NCI-H2171 treated with DMSO at 0.1 percent for 48 hours (cell line): ENCODE measurements at regions not wholly inside any gene's neighbourhood (a gene's known extent, or its start where the extent isn't known, plus 50 kb on each side); places are given as distances from the start of the nearest gene placed in this dataset.
"Not testable (repeated sequence)": the region's sequence is repeated elsewhere in the genome, so short reads cannot be mapped to it uniquely, and the experiment has no call there.

ENCODE experiments used
- DNase-seq: peaks from one replicate; lab custom pipeline; 2025; lab: John Stamatoyannopoulos, UW

DNA sequence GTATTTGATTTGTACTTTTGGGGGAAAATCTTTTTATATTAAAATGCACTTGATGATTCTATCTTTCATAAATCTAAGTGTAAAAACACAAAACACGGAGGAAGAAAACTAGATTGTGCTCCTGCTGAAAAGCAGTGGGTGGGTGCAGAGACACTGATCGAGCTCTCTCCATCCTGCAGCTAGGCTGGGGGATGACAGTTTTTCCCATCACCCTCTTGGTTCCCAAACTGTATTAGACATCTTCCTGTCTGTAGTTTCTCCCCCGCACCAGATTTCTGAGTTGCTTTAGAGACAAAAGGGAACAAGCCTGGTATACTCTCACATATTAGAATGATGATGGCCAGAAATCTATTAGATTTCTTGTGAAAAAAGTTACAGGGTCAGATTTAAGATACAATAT, 99.6 kb downstream of the FAM114A2 start:
- DNase-seq: no peak

DNA sequence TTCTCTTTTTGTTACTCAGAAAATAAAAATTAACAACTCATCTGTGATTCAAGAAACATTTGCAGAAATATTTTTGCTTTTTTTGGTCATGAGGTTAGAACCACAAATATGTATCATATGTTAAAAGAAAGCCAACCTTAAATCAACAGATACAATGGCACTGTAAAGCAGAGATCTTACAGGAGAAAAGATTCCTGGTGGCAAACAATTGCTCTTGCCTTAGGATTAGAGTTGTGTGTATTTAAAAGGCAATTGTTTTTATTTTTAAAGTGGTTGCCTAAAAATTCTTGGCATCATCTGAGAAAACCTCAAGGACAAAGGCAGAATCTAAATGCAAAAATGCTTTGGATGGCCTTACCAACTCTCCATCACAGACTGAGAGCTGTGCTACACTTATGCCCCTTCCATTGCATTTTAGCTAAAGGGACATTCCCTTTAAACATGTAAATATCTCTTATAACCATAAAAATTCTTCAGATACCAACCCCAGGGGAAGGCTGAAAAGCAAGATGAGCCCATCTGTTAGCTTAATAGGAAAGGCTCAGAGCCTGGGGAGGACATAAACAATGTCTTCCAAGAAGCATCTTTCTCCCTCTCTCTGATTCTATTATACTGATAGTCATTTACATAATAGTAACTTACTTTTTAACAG, 100.4 kb downstream of the FAM114A2 start:
- no peak for DNase-seq

DNA sequence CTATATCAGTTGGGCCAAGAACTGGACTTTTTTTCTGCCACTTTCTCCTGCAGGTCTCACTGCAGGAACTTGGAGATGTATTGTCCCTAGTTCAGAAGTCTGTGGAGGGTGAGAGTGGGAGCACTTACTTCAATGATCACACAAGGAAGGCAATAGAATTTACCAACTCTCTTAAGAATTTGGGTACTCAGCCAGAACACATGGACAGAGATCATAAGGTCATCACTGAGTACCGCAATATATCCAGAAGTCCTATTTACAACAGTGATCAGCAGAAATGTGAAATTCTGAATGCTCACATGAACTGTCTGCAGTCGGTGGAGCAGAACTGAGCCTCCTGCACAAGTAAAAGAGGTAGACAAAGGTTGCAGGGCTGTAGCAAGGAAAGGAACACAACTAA, 101.0 kb downstream of the FAM114A2 start:
- no peak for DNase-seq

DNA sequence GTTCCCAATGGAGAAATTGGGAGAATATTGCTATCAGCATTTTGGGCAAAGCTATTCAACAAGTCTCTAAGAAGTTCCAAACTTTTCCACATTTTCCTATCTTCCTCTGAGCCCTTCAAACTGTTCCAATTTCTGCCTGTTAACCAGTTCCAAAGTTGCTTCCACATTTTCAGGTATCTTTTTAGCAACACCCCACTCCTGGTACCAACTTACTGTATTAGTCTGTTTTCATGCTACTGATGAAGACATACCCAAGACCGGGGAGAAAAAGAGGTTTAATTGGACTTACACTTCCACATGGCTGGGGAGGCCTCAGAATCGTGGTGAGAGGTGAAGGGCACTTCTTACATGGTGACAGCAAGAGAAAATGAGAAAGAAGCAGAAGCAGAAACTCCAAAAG, 103.6 kb downstream of the FAM114A2 start:
- DNase-seq: not testable (repeated sequence)

DNA sequence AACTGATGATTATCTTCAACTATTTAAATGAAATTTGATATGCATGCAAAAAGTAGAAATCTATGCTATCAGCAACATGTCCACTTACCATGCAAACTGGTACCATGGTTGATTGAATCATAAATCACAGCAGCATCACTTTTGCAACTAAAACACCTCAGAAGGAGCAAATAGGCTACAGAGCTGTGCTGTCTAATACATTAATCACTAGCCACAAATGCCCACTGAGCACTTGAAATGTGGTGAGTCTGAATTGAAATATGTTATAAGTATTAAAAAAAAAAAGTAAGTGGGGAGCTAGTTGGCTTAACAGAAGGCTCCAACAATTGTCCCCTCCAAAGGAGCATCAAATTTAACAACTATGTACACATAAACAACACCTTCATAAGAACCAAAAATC, 112.5 kb downstream of the FAM114A2 start:
- no peak for DNase-seq

DNA sequence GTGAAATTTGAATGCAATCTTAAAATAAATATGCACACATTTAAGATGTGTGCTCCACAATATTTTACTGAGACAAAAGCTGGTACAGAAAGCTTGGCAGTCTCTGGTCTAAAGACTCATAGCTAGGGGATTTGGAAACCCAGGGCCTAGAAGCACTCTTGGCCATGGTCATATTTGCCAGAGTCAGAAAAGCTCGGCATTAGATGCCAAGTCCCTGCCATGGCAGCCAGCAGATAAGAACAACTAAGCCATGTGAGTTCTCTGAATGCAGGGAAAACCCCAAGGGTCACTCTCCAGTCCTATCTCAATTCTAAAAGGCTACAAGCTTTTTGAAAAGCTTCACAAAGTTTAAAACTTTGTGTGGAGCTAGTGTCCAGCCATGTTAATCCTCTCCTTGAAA, 119.5 kb downstream of the FAM114A2 start:
- DNase-seq: no peak

DNA sequence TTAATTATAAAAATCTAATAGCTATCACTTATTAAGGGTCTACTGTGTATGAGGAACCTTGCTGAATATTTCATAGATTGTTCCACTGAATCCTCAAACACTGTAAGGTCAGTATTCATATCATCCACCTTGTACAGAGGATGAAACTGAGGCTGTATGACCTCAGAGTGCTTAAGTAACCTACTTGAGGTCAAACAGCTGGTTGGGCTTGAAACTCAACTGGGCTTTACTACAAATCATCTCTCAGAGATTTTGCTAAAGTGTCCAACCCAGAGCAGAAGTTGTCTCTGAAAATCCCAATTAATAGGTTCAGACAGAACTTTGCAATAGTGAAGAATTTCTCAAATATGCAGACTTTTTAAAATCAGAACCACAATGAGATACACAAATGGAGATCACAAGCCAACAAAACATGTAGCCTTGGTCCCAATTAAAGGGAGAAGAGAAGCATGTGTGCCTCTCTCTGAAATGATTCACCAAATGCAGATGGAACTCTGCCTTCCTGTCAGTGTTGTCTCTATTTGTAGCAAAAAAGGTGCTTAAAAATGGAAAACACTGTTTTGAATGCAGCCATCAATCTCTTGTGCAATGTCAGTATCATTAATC, 131.4 kb downstream of the FAM114A2 start:
- DNase-seq: no peak

DNA sequence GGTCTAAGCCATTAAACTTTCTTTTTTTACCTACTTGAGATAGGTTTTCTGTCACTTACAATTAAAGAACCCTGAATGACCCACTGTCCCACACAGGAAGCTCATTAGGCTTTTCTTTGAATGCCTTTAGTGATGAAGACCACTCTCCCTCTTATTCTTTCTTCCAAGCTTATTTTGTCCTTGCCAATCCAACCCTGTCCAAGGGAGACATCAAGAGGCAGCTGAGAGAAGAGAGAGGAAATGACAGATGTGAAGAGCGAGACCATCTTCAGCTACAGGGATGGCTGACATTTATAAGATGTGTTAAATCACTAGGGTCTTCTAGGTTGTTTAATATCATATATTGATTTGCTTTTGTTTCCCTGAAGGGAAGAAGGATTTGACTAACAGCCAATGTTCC, 133.5 kb downstream of the FAM114A2 start:
- DNase-seq: peak; percentile 47

DNA sequence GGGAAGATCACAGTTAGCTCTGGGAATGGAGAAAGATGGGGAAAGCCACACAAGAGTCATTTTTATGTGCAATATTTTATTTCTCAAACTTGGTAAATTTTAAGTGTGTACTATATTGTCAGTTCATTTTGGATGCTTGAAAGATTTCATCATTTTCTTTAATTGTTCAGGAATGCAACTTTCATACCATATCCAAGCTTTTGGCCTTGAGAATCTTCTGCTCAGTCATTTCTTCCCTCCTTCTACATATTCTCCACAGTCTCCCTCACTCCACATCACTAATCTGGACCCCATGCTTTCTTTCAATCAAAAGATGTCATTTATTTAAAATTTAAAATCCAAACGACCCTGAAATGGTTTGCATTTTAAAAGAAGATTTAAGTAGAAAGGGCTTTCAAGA, 135.4 kb downstream of the FAM114A2 start:
- DNase-seq: no peak

DNA sequence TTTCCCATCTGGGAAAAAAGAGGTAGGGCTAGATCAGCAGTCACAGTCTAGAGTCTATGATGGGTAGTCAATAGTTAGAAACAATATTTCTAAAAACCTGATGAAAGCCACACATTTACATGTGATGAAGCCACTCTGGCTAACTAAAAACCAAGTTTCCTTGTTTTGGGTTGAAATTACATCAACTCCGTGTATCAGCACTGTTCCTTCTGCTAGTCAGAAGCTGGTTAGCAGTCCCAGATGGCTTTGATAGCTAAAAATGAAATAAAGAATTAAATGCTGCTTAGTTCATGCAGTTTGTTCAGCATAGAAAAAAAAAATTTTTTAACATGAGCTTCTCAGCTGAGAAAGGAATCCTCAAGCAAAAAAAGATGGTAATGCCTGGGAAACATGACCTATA, 136.7 kb downstream of the FAM114A2 start:
- no peak for DNase-seq

DNA sequence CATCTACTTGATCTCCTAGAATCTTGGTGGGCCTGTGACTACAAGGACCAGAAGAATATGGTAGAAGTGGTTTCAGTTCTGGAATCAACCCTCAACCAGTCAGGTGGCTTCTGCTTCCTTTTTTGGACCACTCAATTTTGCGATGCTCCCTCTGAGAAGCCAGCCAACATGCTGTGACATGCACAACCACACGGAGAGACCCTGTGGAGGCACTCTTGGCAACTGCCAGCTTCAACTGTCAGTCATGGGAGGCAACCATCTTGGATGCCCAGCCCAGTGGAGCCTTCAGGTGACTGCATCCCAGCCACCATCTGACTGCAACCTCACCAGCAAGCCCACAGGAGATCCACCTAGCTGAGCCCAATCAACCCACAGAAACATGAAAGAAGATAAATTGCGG, 137.3 kb downstream of the FAM114A2 start:
- DNase-seq: no peak

DNA sequence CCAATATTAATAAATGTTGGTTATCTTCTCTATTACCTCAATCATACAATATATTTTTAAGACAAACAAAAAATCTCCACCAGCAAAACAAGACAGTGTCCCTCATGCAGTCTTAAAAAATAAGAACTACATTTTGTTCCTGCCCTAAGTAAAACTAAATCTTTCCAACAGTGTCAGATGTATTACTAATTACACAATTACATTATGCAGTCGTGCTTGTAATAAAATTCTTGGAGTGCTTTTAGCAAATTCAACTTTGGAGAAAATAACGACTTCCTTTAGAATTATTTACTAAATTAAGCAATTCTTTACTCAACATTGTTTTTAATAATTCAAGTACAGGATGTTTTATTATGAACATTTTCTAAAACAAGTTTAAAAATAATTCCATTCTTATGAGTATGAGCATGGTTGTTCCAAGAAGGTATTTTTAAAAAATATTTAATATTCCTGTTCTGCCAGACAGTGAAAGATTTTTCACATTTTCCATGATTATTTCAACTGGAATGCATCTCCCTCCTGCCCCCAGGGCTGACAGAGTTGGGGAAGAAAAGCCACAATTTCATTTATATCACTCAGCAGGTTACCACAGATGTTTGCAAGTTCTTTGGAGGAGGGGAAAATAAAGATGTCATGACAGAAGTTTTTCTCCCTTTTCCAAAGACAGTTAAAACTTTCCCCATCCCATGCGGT, 137.9 kb downstream of the FAM114A2 start:
- DNase-seq: no peak

DNA sequence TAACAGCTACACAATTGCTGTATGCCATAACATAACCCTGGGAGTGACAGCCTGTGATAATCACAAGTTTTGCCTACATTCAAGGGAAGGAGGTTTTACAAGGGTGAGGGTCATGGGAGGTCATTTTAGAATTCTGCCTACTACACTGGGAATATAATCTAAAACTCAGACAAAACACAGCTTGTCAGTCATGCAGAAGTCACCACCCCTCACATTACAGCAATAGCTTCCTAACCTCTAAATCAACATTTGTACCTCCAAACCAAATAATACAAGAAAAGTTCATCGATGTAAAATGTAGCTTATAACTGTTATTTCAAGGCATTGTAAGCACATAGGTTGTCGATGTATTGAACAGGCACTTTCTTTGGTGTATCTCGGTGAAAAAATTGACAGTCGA, 139.0 kb downstream of the FAM114A2 start:
- no peak for DNase-seq

DNA sequence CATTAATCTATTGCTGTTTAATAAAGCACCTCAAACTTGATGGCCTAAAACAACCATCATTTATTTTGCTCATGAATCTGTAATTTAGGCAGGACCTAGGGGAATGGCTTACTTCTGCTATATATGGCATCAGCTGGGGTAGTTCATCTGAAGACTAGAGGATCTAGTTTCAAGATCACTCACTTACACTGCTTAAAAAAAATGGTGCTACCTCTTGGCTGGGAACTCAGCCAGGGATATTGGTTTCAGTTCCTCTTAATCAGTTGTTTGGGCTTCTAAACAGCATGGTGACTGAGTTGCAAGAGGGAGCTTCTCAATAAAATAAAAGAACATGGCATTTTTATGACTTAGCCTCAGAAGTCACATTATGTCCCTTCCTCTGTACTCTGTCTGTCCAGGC, 142.0 kb downstream of the FAM114A2 start:
- peak; percentile 92 for DNase-seq

DNA sequence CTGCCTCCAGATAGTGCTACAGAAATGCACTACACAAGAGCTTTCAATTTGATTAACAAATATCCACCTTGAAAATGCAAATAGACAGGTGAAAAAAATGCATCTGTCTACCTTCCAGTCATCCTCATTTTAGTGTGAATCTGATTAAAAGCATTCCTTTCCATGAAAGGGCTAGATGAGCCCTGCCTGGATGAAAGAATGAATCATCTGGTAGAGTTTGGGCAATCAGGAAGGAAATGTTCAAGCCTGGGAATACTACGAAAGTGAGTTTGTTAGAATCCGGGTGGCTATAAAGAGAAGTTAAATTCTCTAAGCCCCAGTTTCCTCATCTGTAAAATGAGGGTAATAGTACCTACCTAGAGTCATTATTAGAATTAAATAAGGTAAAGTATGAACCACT, 142.6 kb downstream of the FAM114A2 start:
- DNase-seq: no peak

DNA sequence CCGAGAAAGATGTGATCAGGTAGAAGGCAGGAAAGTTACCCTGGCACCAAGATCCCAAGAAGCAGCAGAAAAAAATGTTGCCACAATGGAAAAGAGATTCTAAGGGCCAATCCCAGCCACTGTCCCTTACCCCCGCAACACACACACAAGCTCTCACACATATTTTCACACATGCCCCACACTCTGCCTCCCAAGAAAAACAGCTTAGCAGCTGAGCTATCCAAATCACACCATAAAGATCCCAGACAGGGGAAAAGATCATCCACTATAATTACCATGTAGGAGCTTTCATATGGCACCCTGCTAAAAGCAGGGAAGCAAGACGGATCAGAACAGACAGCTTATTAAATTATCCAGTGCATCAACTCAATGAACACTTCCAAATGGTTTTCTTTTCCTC, 143.4 kb downstream of the FAM114A2 start:
- no peak for DNase-seq

DNA sequence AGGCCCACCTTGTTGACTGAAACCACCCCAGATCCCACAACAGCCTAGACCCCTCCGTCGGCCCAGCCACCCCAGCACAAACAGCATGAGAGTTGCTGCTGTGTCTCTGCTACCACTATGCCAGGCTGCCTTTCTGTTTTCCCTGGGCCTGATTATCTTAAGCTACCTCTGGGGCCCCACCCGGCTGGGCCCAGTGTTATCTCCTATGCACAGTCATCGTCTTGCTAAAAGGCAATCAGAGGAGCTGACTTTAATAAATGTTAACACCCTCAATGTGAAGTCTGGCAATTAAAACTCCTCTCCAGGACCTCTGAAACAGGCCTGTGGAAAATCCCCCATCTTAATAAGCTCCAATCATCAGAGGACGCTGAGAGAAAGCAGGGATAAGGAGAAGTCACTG, 144.9 kb downstream of the FAM114A2 start:
- DNase-seq: no peak

DNA sequence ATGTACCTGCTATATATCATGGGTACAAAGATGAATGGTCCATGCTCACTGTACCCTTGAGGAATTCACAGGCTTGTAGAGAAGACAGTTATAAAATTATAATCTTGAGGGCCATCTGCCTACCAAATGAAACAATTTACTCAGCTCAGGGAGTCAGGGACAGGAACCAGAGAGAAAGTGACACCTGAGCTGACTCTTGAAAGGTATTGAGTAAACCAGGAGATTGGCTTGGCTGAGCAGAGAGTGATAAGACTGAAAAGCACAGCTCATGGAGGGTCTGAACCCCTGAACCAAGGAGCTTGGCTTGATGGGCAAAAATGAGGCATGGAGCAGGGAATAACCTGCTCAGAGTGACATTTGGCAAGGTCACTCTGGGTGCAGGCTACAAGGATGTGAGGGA, 147.3 kb downstream of the FAM114A2 start:
- DNase-seq: peak; percentile 5

DNA sequence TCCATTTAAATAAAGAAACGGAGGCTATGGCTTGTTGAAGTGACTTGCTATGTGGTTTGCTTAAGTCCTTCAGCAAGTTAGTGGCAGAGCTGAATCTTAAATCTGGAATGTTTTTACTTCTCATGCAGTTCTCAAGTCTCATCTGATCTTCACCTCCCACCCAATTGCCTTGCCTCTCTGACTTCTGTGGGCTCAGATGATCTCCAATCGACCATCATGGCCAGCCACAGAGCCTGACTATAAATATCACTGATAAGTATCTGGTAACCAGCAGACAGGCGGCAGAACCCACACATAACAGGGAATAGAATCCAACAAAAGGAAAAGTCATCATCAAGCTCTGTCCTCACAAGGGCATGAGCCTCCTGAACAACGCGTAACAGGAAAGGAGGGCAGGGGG, 149.9 kb downstream of the FAM114A2 start:
- no peak for DNase-seq

DNA sequence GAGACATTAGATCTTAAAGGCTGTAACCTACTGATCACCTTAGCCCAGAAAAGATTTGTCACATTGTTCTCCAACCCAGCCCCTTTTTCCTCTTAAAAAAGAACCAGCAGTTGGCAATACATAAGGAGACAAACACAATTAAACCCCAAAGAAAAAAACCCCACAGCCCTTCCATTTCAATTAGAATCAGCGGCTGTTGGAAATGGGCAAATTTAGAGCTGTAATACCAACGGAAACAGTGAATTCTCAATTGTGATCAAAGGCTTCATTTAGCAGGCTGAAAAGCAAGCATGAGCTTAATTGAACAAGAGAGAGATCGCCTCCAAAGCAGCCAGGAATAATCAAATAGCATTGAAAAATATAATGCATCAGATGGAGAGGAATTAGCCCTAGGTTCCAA, 153.6 kb downstream of the FAM114A2 start:
- no peak for DNase-seq

DNA sequence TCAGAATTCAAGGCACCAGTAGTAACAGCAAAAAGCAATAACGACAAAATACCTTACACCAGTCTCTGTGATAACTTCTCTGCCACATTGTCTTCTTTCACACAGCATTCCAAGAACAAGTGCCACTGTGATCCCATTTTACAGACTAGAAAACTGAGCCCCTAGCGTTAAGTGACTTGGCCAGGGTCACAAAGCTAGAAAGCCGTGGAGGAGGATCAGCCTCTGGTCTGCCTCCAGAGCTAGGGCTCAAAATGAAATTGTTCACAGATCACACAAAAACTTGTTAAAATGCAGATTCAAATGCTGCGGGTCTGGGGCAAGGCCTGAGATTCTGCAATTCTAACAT, 154.1 kb downstream of the FAM114A2 start:
- DNase-seq: no peak

DNA sequence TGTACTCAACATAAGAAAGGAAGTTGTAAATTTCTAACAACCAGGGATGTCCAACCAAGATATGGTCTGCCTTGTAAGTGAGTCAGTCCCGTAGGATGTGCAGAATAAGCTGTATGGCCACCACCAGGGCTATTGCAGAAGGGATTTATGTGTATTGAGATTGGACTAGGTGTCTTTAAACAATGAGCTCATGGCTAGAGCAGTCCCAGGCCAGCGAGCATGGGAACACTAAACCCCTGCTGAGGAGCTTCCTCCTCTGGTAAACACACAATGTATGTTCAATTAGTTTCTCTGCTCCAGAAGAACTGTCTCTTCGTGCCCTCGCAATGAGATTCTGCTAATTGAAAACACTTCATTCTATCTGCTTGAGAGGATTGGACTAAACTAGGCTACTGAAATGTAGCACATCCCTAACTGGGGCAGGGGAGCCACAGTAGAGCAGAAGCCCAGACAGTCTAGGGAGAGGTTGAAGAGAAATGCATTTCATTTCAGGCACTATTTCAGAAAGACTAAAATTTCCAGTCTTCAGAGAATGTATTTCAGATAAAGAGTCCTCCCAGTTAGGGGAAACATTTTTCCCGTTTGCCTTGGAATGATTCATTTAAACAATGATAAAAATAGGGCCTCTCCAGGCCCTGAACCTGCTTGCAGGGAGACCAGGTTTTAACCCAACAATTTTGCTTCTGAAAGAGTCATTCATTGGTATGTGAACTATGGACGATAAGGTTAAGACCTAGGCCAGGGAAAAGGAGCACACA, 154.7 kb downstream of the FAM114A2 start:
- DNase-seq: no peak

DNA sequence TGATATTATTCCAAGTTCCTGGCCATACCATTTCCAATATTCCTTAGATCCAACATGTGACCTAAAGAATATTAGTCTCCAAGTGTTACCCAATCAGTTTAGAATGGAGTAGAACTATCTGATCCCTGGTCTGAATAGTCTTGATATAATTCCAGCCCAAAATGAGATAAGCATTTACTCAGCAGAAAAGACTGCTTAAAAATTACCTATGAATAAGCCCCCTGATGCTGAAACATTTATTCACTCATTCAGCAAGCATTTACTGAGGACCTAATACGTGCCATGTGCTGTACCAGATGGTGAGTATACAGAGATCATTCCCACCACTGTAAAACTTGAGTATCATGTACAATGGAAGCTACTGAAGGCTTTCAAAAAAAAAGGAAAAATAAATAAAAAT, 157.0 kb downstream of the FAM114A2 start:
- no peak for DNase-seq
